Transverse colon (tissue), 4 donors: ENCODE measurements at regions not wholly inside any gene's neighbourhood (a gene's known extent, or its start where the extent isn't known, plus 50 kb on each side); places are given as distances from the start of the nearest gene placed in this dataset.

Experiments used
- DNase-seq: peaks from one replicate; pipeline ENCODE4 v3.0.0-alpha.2; 2019
- H3K27ac ChIP-seq, 4 donors: fragments of 200-600 bp; sonication (generic); 2 replicates each; pipeline ENCODE4 v1.5.1; 2016 to 2018; ENCODE audit warnings: inconsistent platforms in 4 of 4
- H3K27me3 ChIP-seq: fragments of 200-600 bp; sonication (generic); 2 replicates; pipeline ENCODE4 v1.5.1; 2017; ENCODE audit warnings: inconsistent platforms
- H3K36me3 ChIP-seq, 4 donors: fragments of 200-600 bp; sonication (generic); 2 replicates each; pipeline ENCODE4 v1.5.1; 2017 to 2019; ENCODE audit warnings: inconsistent platforms in 4 of 4
- H3K4me1 ChIP-seq, 4 donors: fragments of 200-600 bp; sonication (generic); 2 replicates each; pipeline ENCODE4 v1.5.1; 2017 to 2020; ENCODE audit warnings: inconsistent platforms in 4 of 4
- H3K4me3 ChIP-seq, 4 donors: fragments of 200-600 bp; sonication (generic); 1 replicate in 1 of 4; 2 replicates in 3 of 4; pipeline versions ENCODE4 v1.5.1 to v1.6.1; 2017 to 2019; ENCODE audit warnings: inconsistent platforms in 4 of 4
- H3K9me3 ChIP-seq, 2 donors: fragments of 200-600 bp; sonication (generic); 2 replicates each; pipeline ENCODE4 v1.5.1; 2017 to 2019; ENCODE audit warnings: inconsistent platforms in 2 of 2
- EP300 ChIP-seq: sonication (generic); formaldehyde crosslinking; IDR thresholded peaks from one replicate; pipeline ENCODE4 v1.6.1; 2017; ENCODE audit warnings: antibody characterized with exemption, low read depth
- POLR2A ChIP-seq: fragments of 450-650 bp; IDR thresholded peaks from one replicate; pipeline ENCODE4 v1.6.1; 2016; ENCODE audit warnings: antibody characterized with exemption, mild to moderate bottlenecking, moderate library complexity
- POLR2AphosphoS5 ChIP-seq, 3 donors: sonication (generic); formaldehyde crosslinking; IDR thresholded peaks; one replicate each; pipeline ENCODE4 v1.6.1; 2016; ENCODE audit warnings: antibody characterized with exemption in 3 of 3
- WGBS, 2 donors: methylation state at CpG; one replicate each; pipeline ENCODE4 v1.1.5; 2018; ENCODE audit warnings: low coverage in 1 of 2; 5-methylcytosine and 5-hydroxymethylcytosine counted together
- in situ Hi-C, 4 donors: fragments of 200-750 bp; cut with MboI; loops; one replicate each; pipeline versions ENCODE4 v1.15.0 to v1.15.1; 2017; ENCODE audit warnings: low sequenced_read_pairs in 3 of 4, low pct_ligation_motif_present in 1 of 4, low pct_unique_long_range_greater_than_20kb in 1 of 4
- intact Hi-C: fragments of 100-400 bp; cut with DNase I; formaldehyde crosslinking; loops from one replicate; pipeline ENCODE4 v1.15.1; 2023; ENCODE audit warnings: low total_unique reads
- TF ChIP-seq, protein P1 (sequence below), 5 experiments: fragments of 200-600 bp in 3 of 5; fragments of 450-650 bp in 2 of 5; sonication (generic) in 3 of 5; IDR thresholded peaks; 1 replicate in 2 of 5; 2 replicates in 3 of 5; pipeline ENCODE4 v1.5.1; 2016 to 2017; ENCODE audit warnings: antibody characterized with exemption in 5 of 5, inconsistent platforms in 3 of 5, mild to moderate bottlenecking in 2 of 5, moderate library complexity in 1 of 5

DNA sequence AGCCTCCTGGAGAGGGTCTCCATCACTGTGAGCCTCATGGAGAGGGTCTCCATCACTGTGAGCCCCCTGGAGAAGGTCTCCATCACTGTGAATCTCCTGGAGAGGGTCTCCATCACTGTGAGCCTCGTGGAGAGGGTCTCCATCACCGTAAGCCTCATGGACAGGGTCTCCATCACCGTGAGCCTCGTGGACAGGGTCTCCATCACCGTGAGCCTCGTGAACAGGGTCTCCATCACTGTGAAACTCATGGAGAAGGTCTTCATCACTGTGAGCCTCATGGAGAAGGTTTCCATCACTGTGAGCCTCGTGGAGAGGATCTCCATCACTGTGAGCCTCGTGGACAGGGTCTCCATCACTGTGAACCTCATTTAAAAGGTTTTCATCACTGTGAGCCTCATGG is 140.0 kb downstream of the ERMARD start:
- H3K9me3 ChIP-seq = no peaks in the 10 kb centered on the region
- in situ Hi-C loops (no loop called here), intact Hi-C loops (no loop called here)
- no peaks in the 10 kb centered on the region for H3K4me1 ChIP-seq
- peaks cover 3% of the 10 kb centered on the region for H3K27me3 ChIP-seq
- no peak overlapping the region for H3K4me3 ChIP-seq
- H3K36me3 ChIP-seq = no peaks in the 10 kb centered on the region
- H3K27ac ChIP-seq = no peak overlapping the region
- TF ChIP-seq POLR2A (no peak), POLR2AphosphoS5 (IDR thresholded peaks at IDR 0.05) (no peak), EP300 (no peak)
- TF ChIP-seq, protein P1, sequence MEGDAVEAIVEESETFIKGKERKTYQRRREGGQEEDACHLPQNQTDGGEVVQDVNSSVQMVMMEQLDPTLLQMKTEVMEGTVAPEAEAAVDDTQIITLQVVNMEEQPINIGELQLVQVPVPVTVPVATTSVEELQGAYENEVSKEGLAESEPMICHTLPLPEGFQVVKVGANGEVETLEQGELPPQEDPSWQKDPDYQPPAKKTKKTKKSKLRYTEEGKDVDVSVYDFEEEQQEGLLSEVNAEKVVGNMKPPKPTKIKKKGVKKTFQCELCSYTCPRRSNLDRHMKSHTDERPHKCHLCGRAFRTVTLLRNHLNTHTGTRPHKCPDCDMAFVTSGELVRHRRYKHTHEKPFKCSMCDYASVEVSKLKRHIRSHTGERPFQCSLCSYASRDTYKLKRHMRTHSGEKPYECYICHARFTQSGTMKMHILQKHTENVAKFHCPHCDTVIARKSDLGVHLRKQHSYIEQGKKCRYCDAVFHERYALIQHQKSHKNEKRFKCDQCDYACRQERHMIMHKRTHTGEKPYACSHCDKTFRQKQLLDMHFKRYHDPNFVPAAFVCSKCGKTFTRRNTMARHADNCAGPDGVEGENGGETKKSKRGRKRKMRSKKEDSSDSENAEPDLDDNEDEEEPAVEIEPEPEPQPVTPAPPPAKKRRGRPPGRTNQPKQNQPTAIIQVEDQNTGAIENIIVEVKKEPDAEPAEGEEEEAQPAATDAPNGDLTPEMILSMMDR (IDR thresholded peaks at IDR 0.05) = no peak
- no peak for DNase-seq
- WGBS, 2 donors = 46% methylated on average over 8 of the region's 8 CpGs; no CpG with 5 or more reads in 1 of the 2 donors

DNA sequence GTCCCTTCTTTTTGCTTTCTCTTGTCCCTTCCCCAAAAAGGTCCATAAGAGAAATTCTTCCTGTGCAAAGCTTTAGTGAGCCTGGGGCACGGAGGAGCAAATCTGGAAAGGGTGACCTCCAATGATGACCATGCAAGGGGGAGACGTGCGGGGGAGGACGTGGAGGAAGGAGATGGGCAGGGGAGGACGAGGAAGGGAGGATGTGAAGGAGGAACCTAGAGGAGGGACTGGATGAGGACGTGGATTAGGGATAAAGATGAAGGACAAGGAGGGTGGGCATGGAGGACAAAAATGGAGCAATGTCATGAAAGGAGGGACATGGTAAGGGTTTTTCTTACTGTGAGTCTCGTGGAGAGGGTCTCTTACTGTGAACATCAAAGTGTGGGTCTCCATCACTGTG is 139.5 kb downstream of the ERMARD start:
- no peak overlapping the region for H3K4me3 ChIP-seq
- H3K27ac ChIP-seq = no peak overlapping the region
- intact Hi-C loops (no loop called here), in situ Hi-C loops (no loop called here)
- H3K9me3 ChIP-seq = no peaks in the 10 kb centered on the region
- H3K36me3 ChIP-seq = no peaks in the 10 kb centered on the region
- no peaks in the 10 kb centered on the region for H3K4me1 ChIP-seq
- TF ChIP-seq POLR2AphosphoS5 (IDR thresholded peaks at IDR 0.05) = no peak
- no peak for TF ChIP-seq EP300
- WGBS, 2 donors = 70 to 82% methylated on average over 6 to 7 of the region's 7 CpGs
- no peak for DNase-seq
- H3K27me3 ChIP-seq = peaks cover 3% of the 10 kb centered on the region

DNA sequence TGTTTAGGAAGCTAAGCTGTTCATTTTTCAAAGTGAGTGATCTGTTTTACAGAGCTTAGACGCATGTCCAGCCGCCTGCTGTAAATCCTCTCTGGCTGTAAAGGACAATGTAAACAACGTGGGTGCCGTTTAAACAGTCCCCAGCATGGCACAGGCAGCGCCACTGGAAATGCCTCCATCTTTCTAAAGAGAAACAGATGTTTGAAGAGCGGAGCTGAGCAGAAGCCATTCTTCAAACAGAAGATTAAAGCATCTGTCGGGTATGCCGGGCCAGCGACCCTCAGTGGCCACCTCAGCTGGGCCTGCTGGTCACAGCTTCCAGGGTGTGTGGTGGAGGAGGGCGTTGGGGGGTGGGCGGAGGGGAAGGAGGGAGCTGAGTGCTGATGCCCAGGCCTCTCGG is 138.6 kb downstream of the ERMARD start:
- WGBS, 2 donors = 18% methylated on average over 12 of the region's 12 CpGs; no CpG with 5 or more reads in 1 of the 2 donors
- Histone ChIP-seq H3K9me3 (no peaks in the 10 kb centered on the region), H3K36me3 (no peaks in the 10 kb centered on the region), H3K4me3 (no peak overlapping the region), H3K27ac (no peak overlapping the region), H3K27me3 (peaks cover 3% of the 10 kb centered on the region), H3K4me1 (no peaks in the 10 kb centered on the region)
- TF ChIP-seq POLR2AphosphoS5 (IDR thresholded peaks at IDR 0.05) (no peak), EP300 (no peak), POLR2A (no peak)
- TF ChIP-seq, protein P1 (IDR thresholded peaks at IDR 0.05) = no peak
- in situ Hi-C loops (no loop called here), intact Hi-C loops (no loop called here)
- DNase-seq = no peak

DNA sequence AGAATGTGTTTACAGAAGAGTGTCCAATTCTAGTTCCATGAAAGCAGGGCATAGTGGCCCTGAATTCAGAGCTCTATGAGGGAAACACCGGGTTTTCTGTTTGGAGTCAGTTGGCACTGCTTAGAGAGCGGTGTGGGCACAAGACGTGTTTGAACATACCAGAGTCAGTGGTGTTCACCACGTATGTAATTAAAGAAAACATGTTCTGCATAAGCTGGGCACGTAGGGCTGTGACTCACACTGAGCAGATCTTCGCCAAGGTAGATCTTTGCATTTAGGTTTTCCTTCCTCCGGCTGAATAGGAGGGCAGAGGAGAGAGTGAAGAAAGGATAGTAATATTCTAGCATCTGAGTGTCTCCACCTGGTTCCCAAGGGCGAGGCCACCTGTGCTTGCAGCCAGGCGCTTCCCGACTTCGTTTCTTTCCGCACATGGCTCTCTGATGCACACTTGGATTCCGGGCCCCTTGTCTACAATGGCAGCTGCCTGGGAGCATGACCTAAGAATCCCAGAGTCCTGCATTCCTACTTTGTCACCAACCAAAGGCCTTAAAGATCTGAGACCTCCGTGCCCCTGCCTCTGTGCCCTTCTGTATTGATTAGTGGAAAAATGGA is 136.2 kb downstream of the ERMARD start:
- Histone ChIP-seq H3K4me3 (no peak overlapping the region), H3K27ac (no peak overlapping the region), H3K9me3 (no peaks in the 10 kb centered on the region), H3K27me3 (peaks cover 3% of the 10 kb centered on the region), H3K36me3 (no peaks in the 10 kb centered on the region), H3K4me1 (no peaks in the 10 kb centered on the region)
- TF ChIP-seq, protein P1 (IDR thresholded peaks at IDR 0.05) = no peak
- no peak for TF ChIP-seq POLR2A
- no peak for TF ChIP-seq EP300
- TF ChIP-seq POLR2AphosphoS5 (IDR thresholded peaks at IDR 0.05) = no peak
- WGBS, 2 donors = 86% methylated on average over 14 of the region's 14 CpGs; no CpG with 5 or more reads in 1 of the 2 donors
- DNase-seq = no peak
- intact Hi-C loops (no loop called here), in situ Hi-C loops (no loop called here)

DNA sequence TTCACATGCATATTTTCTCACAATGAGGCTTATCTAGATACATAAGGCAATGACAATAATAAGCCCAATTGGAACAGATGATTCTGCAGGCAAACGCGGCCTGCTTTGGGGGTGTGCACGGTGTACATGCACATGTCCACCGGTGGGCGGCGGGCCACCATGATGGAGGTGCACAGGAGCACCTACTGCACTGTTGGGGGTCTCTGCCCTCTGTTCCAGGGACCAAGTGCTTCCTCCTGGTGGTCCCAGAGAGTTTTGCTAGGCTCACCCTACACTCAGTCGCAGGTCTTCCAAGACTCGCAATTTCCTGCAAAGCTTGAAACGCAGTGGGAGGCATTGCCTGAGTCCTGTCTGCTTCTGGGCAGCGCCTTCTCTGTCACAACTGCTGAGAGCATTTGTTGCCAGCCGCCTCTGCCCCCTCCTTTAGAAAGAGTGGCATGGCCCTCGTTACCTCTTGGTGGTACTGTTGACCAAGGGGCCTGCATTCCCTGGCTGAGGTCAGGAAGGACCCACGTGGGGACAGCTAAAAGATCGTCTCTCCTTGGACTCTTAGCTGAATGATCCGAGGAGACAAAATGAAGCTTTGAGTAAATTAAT is 135.3 kb downstream of the ERMARD start:
- Histone ChIP-seq H3K27ac (no peak overlapping the region), H3K27me3 (peaks cover 3% of the 10 kb centered on the region), H3K4me3 (no peak overlapping the region), H3K9me3 (no peaks in the 10 kb centered on the region), H3K36me3 (no peaks in the 10 kb centered on the region), H3K4me1 (no peaks in the 10 kb centered on the region)
- TF ChIP-seq EP300 = no peak
- no peak for TF ChIP-seq POLR2A
- TF ChIP-seq, protein P1 (IDR thresholded peaks at IDR 0.05) = no peak
- TF ChIP-seq POLR2AphosphoS5 (IDR thresholded peaks at IDR 0.05) = no peak
- DNase-seq = no peak
- in situ Hi-C loops (no loop called here), intact Hi-C loops (no loop called here)
- whole genome bisulfite sequencing, 2 donors = 81 to 100% methylated on average over 1 to 15 of the region's 15 CpGs
